NCI-H2171 treated with DMSO at 0.1 percent for 48 hours (cell line): ENCODE measurements at regions not wholly inside any gene's neighbourhood (a gene's known extent, or its start where the extent isn't known, plus 50 kb on each side); places are given as distances from the start of the nearest gene placed in this dataset.
A peak's percentile ranks its signal among the peaks of the same experiment; 100 is the strongest.

Experiments used
- DNase-seq: peaks from one replicate; lab custom pipeline; 2025; lab: John Stamatoyannopoulos, UW

- no peak for DNase-seq
Observed at GRCh38 chrX:69277369-69277990, 112.2 kb upstream of the PJA1 start.

- DNase-seq: no peak
Observed at GRCh38 chrX:69268611-69269010, 103.4 kb upstream of the PJA1 start.

GRCh38 chrX:69264158-69264581, 98.9 kb upstream of the PJA1 start:
- no peak for DNase-seq

GRCh38 chrX:69263251-69263820, 98.1 kb upstream of the PJA1 start:
- no peak for DNase-seq

GRCh38 chrX:69262036-69262936, 97.0 kb upstream of the PJA1 start:
- no peak for DNase-seq

- no peak for DNase-seq
Observed at GRCh38 chrX:69260169-69260568, 94.9 kb upstream of the PJA1 start.

- DNase-seq: no peak
Observed at GRCh38 chrX:69258893-69259292, 93.6 kb upstream of the PJA1 start.

- DNase-seq: no peak
Observed at GRCh38 chrX:69257499-69258127, 92.4 kb upstream of the PJA1 start.

GRCh38 chrX:69256291-69256565, 91.0 kb upstream of the PJA1 start:
- DNase-seq: no peak

GRCh38 chrX:69255441-69256290, 90.4 kb upstream of the PJA1 start:
- no peak for DNase-seq

GRCh38 chrX:69253821-69254220, 88.6 kb upstream of the PJA1 start:
- DNase-seq: no peak

- no peak for DNase-seq
Observed at GRCh38 chrX:69243276-69243675, 78.0 kb upstream of the PJA1 start.

- DNase-seq: no peak
Observed at GRCh38 chrX:69238887-69239231, 73.6 kb upstream of the PJA1 start.

GRCh38 chrX:69238114-69238886, 73.0 kb upstream of the PJA1 start:
- DNase-seq: peak; percentile 28

- DNase-seq: no peak
Observed at GRCh38 chrX:69237236-69237635, 72.0 kb upstream of the PJA1 start.

GRCh38 chrX:69236641-69237040, 71.4 kb upstream of the PJA1 start:
- no peak for DNase-seq

- DNase-seq: no peak
Observed at GRCh38 chrX:69234624-69235023, 69.4 kb upstream of the PJA1 start.

GRCh38 chrX:69232945-69233344, 67.7 kb upstream of the PJA1 start:
- DNase-seq: peak; percentile 22

- no peak for DNase-seq
Observed at GRCh38 chrX:69231903-69232302, 66.7 kb upstream of the PJA1 start.

- DNase-seq: no peak
Observed at GRCh38 chrX:69229436-69229835, 64.2 kb upstream of the PJA1 start.

- no peak for DNase-seq
Observed at GRCh38 chrX:69228732-69229131, 63.5 kb upstream of the PJA1 start.
